AG10803 (cell line): ENCODE measurements at regions not wholly inside any gene's neighbourhood (a gene's known extent, or its start where the extent isn't known, plus 50 kb on each side); places are given as distances from the start of the nearest gene placed in this dataset.

ENCODE experiments used
- DNase-seq: peaks from one replicate; pipeline ENCODE4 v3.0.0; 2010; ENCODE audit warnings: low read depth
- H3K4me3 ChIP-seq: 2 replicates; pipeline ENCODE4 v1.5.1; 2011; ENCODE audit warnings: mild to moderate bottlenecking, low read length, control low read depth
- TF ChIP-seq, protein P1 (sequence below): conservative IDR thresholded peaks from 2 replicates; pipeline ENCODE4 v1.5.1; 2011; ENCODE audit warnings: mild to moderate bottlenecking, low read length, control low read depth, inconsistent platforms

DNA sequence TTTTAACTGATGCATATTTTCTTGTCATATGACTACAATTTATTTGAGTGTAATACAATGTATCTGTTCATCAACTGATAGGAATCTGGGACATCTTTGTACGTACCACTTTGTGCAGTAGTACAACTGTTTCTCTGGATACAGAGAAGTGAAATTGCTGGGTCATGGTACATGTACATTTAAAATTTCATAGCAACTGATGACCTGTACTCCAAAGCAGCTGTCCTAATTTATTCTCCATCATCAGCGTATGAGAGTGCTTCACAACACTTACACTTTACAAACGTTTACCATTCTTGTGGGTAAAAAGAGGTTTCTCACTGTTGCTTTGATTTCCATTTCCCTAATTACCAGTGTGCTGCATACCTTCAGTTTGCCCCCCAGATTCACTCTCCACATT is 552.8 kb upstream of the CADM1 start:
- no peak overlapping the region for H3K4me3 ChIP-seq
- DNase-seq = no peak
- TF ChIP-seq, protein P1, sequence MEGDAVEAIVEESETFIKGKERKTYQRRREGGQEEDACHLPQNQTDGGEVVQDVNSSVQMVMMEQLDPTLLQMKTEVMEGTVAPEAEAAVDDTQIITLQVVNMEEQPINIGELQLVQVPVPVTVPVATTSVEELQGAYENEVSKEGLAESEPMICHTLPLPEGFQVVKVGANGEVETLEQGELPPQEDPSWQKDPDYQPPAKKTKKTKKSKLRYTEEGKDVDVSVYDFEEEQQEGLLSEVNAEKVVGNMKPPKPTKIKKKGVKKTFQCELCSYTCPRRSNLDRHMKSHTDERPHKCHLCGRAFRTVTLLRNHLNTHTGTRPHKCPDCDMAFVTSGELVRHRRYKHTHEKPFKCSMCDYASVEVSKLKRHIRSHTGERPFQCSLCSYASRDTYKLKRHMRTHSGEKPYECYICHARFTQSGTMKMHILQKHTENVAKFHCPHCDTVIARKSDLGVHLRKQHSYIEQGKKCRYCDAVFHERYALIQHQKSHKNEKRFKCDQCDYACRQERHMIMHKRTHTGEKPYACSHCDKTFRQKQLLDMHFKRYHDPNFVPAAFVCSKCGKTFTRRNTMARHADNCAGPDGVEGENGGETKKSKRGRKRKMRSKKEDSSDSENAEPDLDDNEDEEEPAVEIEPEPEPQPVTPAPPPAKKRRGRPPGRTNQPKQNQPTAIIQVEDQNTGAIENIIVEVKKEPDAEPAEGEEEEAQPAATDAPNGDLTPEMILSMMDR = no peak

DNA sequence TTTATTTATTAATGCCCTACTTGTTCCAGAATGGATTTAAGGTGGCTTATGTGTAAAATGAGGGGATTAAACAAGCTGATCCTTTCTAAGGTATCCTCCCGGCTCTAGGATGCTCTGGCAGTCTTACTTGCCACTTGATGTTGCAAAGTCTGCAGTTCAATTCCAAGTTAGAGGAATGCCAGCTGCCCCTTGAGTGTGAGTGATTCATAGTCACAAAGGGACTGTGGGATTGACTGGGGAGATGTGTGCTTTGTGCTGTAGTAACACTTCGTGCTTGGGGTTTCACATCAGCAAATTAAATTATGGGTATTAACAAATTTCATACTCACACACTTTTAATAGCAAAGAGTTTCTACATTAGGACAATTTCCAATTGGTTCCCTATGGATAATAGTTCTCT is 550.8 kb upstream of the CADM1 start:
- H3K4me3 ChIP-seq = no peak overlapping the region
- TF ChIP-seq, protein P1 = no peak
- no peak for DNase-seq

DNA sequence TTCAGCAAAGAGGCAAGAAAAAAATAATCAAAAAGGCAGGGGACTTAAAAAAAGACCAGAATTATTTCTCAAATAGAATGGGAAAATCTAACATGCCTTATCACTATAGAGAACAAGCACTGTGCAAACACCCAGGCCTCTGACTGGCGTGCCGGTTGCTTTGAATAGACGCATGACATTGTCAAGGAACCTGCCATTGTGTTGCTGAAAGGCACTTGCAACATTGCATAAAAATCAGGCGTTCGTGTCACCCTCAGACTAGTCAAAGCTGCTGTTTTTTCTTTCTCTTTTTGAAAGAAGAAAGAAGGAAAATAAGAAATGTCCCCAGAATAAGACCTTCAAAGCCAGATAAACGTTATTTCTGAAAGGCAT is 549.3 kb upstream of the CADM1 start:
- DNase-seq = no peak
- TF ChIP-seq, protein P1 = no peak
- H3K4me3 ChIP-seq = no peak overlapping the region

DNA sequence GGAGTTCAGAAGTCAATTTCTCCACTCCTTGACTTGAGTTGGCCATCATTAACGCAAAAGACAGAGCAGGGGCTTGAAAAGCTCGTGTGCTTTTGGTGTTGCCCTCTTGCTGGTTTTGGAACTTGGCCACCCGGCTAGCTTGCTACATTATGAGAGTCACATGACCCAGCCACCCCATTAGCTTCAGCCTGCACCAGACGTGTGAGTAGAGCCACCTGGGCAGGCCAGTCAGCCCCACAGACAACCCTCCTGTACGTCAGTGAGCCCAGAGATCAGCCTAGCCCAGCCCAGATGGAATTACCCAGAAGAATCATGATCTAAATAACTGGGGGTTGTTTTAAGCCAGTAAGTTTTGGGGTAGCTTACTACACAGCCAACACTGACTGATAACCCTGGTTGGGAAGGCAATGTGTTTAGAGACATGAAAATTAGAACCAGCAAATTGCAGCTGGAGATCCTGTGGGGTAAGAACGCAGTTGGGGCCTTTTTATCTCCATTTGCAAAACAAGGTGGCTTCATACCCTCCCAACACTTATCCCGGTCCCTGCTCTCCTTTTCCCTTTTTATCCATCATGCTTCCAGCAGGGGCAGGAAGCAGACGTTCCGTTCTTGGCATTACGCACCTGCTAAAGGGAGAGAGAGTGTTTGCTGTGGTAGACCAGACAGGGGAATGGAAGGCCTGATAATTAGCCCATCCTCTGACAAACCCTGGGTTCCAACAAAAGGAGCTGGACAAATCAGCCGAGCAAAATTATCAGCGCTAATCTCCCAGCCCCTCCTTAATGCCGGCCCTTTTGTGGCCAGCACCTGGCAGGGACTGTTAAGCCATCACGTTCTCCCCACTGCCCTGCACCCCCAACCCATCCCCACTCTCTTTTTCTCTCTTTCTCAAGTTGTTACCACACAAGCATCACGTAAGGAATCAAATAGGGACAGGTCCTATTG is 548.7 kb upstream of the CADM1 start:
- no peak overlapping the region for H3K4me3 ChIP-seq
- no peak for DNase-seq
- TF ChIP-seq, protein P1 = no peak

DNA sequence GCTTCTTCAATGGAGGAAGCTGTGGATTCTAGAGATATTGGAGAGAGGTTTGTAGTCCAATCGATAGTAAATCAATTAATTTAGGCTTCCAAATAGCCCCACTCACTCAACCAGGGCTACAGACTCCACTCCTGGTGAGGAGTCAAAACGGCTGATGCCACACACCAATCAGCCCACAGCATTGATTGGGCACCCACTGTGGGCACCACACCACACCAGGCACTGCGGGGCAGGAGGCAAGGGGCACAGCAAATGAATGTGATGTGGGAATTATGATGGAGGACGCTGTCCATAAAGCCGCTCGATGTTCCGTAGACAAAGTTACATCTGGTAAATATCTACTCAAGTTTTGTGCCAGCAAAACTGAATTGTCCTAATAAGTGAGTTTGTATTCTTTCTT is 547.3 kb upstream of the CADM1 start:
- TF ChIP-seq, protein P1 = no peak
- no peak for DNase-seq

DNA sequence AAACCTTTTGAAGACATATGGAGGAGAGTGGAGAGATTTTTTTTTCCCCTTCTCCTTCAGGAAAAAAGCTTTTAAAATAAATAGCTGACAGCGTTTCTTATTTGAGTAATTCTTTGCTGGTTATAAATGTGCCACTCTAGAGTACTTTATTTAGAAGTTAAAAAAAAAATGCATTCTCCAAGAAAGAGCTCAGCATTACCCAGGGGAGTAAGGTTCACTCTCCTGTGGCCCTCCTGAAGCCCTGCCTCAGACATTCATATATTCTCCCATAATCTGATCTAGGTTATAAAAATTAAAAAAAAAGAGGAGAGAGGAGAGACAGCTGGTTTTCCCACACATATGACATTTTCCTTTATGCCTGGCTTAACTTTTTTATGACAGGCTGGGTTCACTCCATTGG is 545.2 kb upstream of the CADM1 start:
- H3K4me3 ChIP-seq = no peak overlapping the region

More for the DNA sequence above, 547.3 kb upstream of the CADM1 start:
- no peak overlapping the region for H3K4me3 ChIP-seq

More for the DNA sequence above, 545.2 kb upstream of the CADM1 start:
- TF ChIP-seq, protein P1 = no peak
- DNase-seq = no peak
